ENCODE measurements at regions not wholly inside any gene's neighbourhood (a gene's known extent, or its start where the extent isn't known, plus 50 kb on each side); places are given as distances from the start of the nearest gene placed in this dataset.
A peak's percentile ranks its signal among the peaks of the same experiment; 100 is the strongest.

DNA sequence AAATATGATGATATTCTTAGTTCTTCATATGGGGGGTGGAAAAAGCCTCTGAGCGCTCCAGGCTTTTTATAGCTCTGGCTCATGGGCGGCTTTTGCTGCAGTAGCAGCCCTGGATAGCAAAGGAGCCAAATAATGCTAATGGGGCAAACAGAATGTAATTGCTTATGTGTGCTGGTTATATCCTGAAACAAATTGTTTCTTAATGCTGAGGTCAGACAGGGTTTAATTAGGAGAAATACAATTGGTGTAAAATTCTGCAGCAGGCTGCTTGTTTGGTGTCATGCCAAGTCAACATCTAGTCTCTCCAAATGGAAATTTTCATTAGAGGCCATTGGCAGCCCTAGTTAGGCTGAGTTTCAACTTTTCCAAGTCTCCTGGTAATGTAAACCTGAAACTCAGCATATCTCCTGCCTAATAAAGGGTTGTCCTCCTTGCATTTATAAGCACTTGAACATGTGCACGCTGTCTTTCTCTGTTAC is 530.1 kb upstream of the NOX3 start:
- no peaks in the 10 kb centered on the region for H3K9me3 ChIP-seq
- TF ChIP-seq POLR2AphosphoS5 (IDR thresholded peaks at IDR 0.05) (no peak), CTCF (IDR thresholded peaks at IDR 0.05) (no peak), EP300 (IDR thresholded peaks at IDR 0.05) (no peak), POLR2A (IDR thresholded peaks at IDR 0.05) (no peak)

DNA sequence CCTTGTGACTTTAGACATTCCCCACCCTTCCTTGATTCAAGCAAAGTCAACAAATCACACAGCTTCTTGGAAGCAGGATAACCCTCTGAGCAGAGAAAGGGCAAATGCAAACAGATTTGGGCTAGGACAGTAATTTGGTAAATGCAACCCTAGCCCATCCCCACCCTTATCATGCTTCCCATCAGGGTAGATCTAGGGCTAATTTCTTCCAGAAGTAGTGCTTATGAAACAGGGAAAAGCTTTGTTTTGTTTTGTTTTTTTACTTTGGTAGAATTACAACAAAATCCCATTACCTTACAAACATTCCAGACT is 525.1 kb upstream of the NOX3 start:
- Histone ChIP-seq H3K9me3 (no peaks in the 10 kb centered on the region), H3K4me1 (peaks cover 0 to 13% (median under 1%) of the 10 kb centered on the region in 4 donors), H3K27me3 (no peaks in the 10 kb centered on the region), H3K27ac (no peak overlapping the region), H3K4me3 (no peak overlapping the region), H3K36me3 (no peaks in the 10 kb centered on the region)
- TF ChIP-seq CTCF (IDR thresholded peaks at IDR 0.05) (no peak), EP300 (IDR thresholded peaks at IDR 0.05) (no peak), POLR2A (IDR thresholded peaks at IDR 0.05) (no peak), POLR2AphosphoS5 (IDR thresholded peaks at IDR 0.05) (no peak)
- intact Hi-C loops (cut with DNase I; ENCODE audit: low total_unique reads) = no loop called here
- DNase-seq = no peak

More for the DNA sequence above, 530.1 kb upstream of the NOX3 start:
- intact Hi-C loops (cut with DNase I; ENCODE audit: low total_unique reads) = no loop called here
- H3K4me3 ChIP-seq = no peak overlapping the region
- WGBS, 5 donors = 24 to 62% (median 36%) methylated on average over 3 of the region's 3 CpGs
- peak in 1 of 2 donors; percentile 82 for DNase-seq
- no peaks in the 10 kb centered on the region for H3K36me3 ChIP-seq
- peaks cover 0 to 11% (median 3%) of the 10 kb centered on the region in 4 donors for H3K4me1 ChIP-seq
- H3K27ac ChIP-seq = peak overlapping the region in 1 of 5 donors; percentile 24
- no peaks in the 10 kb centered on the region for H3K27me3 ChIP-seq

DNA sequence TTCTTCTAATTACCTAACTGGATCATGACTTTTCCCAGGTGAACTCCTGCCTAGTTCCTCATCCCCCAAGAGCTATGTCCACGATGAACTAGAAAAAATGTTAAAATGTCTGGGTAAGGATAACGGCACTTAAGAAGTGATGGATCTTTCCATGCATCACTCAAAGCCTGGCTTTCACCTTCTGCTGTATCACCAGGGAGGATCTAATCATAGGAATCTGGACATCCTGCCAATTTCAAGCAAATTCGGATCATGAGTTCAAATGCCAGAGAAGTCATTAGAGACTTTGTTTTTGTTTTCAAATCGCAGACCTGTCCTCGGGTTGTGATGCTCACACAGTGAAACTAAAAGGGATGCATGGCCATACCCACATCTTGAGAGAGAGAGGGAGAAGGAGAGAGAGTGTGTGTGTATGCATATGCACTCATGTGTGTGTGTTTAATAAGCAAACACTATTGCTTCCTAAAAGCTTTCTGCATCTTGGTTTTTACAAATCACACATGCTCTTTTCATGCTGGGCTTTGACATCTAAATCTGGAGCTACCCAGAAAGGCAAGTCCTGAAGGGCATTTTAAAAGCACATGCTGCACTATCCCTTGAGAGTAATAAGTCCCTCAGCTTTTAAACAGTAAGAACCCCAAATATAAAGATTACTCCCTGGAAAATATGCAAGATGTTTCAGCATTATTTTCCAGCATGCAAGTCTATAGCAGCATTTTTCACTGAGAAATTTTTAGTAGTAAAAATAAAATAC is 524.6 kb upstream of the NOX3 start:
- WGBS, 5 donors = 57 to 69% (median 59%) methylated on average over 5 of the region's 5 CpGs
- TF ChIP-seq POLR2AphosphoS5 (IDR thresholded peaks at IDR 0.05) = no peak
- TF ChIP-seq POLR2A (IDR thresholded peaks at IDR 0.05) = no peak
- TF ChIP-seq CTCF (IDR thresholded peaks at IDR 0.05) = no peak
- no peak for TF ChIP-seq EP300 (IDR thresholded peaks at IDR 0.05)
- Histone ChIP-seq H3K4me1 (peaks cover 0 to 10% (median 0%) of the 10 kb centered on the region in 4 donors), H3K27ac (no peak overlapping the region), H3K36me3 (no peaks in the 10 kb centered on the region), H3K27me3 (no peaks in the 10 kb centered on the region), H3K9me3 (no peaks in the 10 kb centered on the region), H3K4me3 (no peak overlapping the region)
- peak in 1 of 2 donors; percentile 12 for DNase-seq
- intact Hi-C loops (cut with DNase I; ENCODE audit: low total_unique reads) = no loop called here

DNA sequence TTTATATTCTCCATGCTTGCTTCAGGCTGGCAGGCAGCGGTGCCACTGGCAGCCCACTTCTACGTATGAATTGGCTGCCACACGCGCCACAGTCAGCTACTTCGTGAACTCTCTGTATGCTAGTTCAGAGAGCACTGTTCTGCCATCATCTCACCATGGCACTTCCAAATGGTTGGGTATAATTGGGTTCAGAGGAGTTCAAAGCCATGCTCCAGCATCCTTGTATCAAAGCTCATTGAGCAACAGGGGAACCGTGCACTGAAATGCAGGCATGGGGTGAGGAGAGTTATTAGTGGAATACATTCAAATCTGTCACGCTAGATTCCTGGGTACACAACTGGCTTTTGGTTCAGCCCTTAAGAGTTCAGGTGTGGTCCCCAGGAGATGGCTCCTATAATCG is 519.9 kb upstream of the NOX3 start:
- intact Hi-C loops (cut with DNase I; ENCODE audit: low total_unique reads) = no loop called here
- peaks cover 0 to 6% (median 0%) of the 10 kb centered on the region in 4 donors for H3K4me1 ChIP-seq
- H3K27me3 ChIP-seq = no peaks in the 10 kb centered on the region
- no peak for DNase-seq
- no peaks in the 10 kb centered on the region for H3K36me3 ChIP-seq
- H3K9me3 ChIP-seq = no peaks in the 10 kb centered on the region
- H3K27ac ChIP-seq = no peak overlapping the region
- TF ChIP-seq EP300 (IDR thresholded peaks at IDR 0.05) = no peak
- no peak for TF ChIP-seq POLR2AphosphoS5 (IDR thresholded peaks at IDR 0.05)
- no peak for TF ChIP-seq POLR2A (IDR thresholded peaks at IDR 0.05)
- no peak for TF ChIP-seq CTCF (IDR thresholded peaks at IDR 0.05)
- WGBS, 5 donors = 96 to 98% (median 97%) methylated on average over 8 of the region's 8 CpGs
- H3K4me3 ChIP-seq = no peak overlapping the region

Data from stomach (tissue), 8 donors.